ENCODE measurements at regions not wholly inside any gene's neighbourhood (a gene's known extent, or its start where the extent isn't known, plus 50 kb on each side); places are given as distances from the start of the nearest gene placed in this dataset.

- H3K9me3 ChIP-seq: no peaks in the 10 kb centered on the region
- DNase-seq: no peak
- no peaks in the 10 kb centered on the region for H3K27me3 ChIP-seq
- H3K4me1 ChIP-seq: no peaks in the 10 kb centered on the region
- TF ChIP-seq CTCF (IDR thresholded peaks at IDR 0.05; ENCODE audit: low read depth, low read length): no peak
- no peaks in the 10 kb centered on the region for H3K36me3 ChIP-seq
- H3K4me3 ChIP-seq (ENCODE audit: low read depth, low read length): no peak overlapping the region
These were observed 321.3 kb upstream of the USP24 start for GRCh38 chr1:55536545-55536865.

- no peak for DNase-seq
- Histone ChIP-seq H3K4me1 (no peaks in the 10 kb centered on the region), H3K27me3 (no peaks in the 10 kb centered on the region), H3K36me3 (no peaks in the 10 kb centered on the region), H3K9me3 (no peaks in the 10 kb centered on the region), H3K4me3 (ENCODE audit: low read depth, low read length) (no peak overlapping the region)
- TF ChIP-seq CTCF (IDR thresholded peaks at IDR 0.05; ENCODE audit: low read depth, low read length): no peak
These were observed 320.8 kb upstream of the USP24 start for GRCh38 chr1:55535724-55536544.

GRCh38 chr1:55534565-55535121 is 319.5 kb upstream of the USP24 start:
- DNase-seq: no peak
- H3K27me3 ChIP-seq: no peaks in the 10 kb centered on the region
- H3K4me1 ChIP-seq: no peaks in the 10 kb centered on the region
- no peak for TF ChIP-seq CTCF (IDR thresholded peaks at IDR 0.05; ENCODE audit: low read depth, low read length)
- H3K36me3 ChIP-seq: no peaks in the 10 kb centered on the region
- no peak overlapping the region for H3K4me3 ChIP-seq (ENCODE audit: low read depth, low read length)
- no peaks in the 10 kb centered on the region for H3K9me3 ChIP-seq

GRCh38 chr1:55531644-55532043 is 316.5 kb upstream of the USP24 start:
- DNase-seq: no peak
- no peaks in the 10 kb centered on the region for H3K9me3 ChIP-seq

GRCh38 chr1:55530749-55531478 is 315.8 kb upstream of the USP24 start:
- Histone ChIP-seq H3K9me3 (no peaks in the 10 kb centered on the region), H3K36me3 (no peaks in the 10 kb centered on the region), H3K4me3 (ENCODE audit: low read depth, low read length) (no peak overlapping the region), H3K4me1 (no peaks in the 10 kb centered on the region), H3K27me3 (no peaks in the 10 kb centered on the region)
- no peak for DNase-seq
- no peak for TF ChIP-seq CTCF (IDR thresholded peaks at IDR 0.05; ENCODE audit: low read depth, low read length)

More at GRCh38 chr1:55531644-55532043, 316.5 kb upstream of the USP24 start:
- Histone ChIP-seq H3K27me3 (no peaks in the 10 kb centered on the region), H3K4me1 (no peaks in the 10 kb centered on the region), H3K36me3 (no peaks in the 10 kb centered on the region), H3K4me3 (ENCODE audit: low read depth, low read length) (no peak overlapping the region)
- TF ChIP-seq CTCF (IDR thresholded peaks at IDR 0.05; ENCODE audit: low read depth, low read length): no peak

GRCh38 chr1:55529017-55529416 is 313.9 kb upstream of the USP24 start:
- Histone ChIP-seq H3K27me3 (no peaks in the 10 kb centered on the region), H3K9me3 (no peaks in the 10 kb centered on the region), H3K4me3 (ENCODE audit: low read depth, low read length) (no peak overlapping the region), H3K36me3 (no peaks in the 10 kb centered on the region), H3K4me1 (no peaks in the 10 kb centered on the region)
- no peak for TF ChIP-seq CTCF (IDR thresholded peaks at IDR 0.05; ENCODE audit: low read depth, low read length)
- no peak for DNase-seq
